ENCODE measurements at regions not wholly inside any gene's neighbourhood (a gene's known extent, or its start where the extent isn't known, plus 50 kb on each side); places are given as distances from the start of the nearest gene placed in this dataset.

- TF ChIP-seq TBP (IDR thresholded peaks at IDR 0.05; ENCODE audit: low read depth, low read length), result no peak
- TF ChIP-seq POLR2AphosphoS5 (IDR thresholded peaks at IDR 0.05; ENCODE audit: low read depth, low read length), result no peak
- no peak for TF ChIP-seq RAD21 (IDR thresholded peaks at IDR 0.05 in 1 of 2, conservative IDR thresholded peaks at IDR 0.05 in 1 of 2; ENCODE audit: low read depth in 2 of 2, low read length in 2 of 2)
- no peak for TF ChIP-seq MAX (IDR thresholded peaks at IDR 0.05)
Observed at GRCh38 chr1:81156887-81157286, 643.8 kb upstream of the ADGRL2 start.

Data from H1 (cell line).